HepG2 (cell line): ENCODE measurements at regions not wholly inside any gene's neighbourhood (a gene's known extent, or its start where the extent isn't known, plus 50 kb on each side); places are given as distances from the start of the nearest gene placed in this dataset.

Experiments used
- ATAC-seq: fragments of 200-7000 bp; cut with Tn5 transposase; 3 replicates; pipeline ENCODE4 v1.9.1; 2020; ENCODE audit warnings: mild to moderate bottlenecking, moderate library complexity
- BruUV-seq: library from RNA; stranded (reverse); fragments of 400-500 nt; replicated peaks from 2 replicates; lab custom pipeline; 2021; lab: Mats Ljungman, UMichigan
- CTCF ChIA-PET: fragments of 300-600 bp; formaldehyde crosslinking; extraction: SDS; loops from one replicate; lab custom pipeline; 2021; ENCODE audit warnings: low total read pairs, inconsistent platforms, low intra/inter-chr PET ratio; lab: Yijun Ruan, JAX
- POLR2A ChIA-PET: fragments of 350-600 bp; sonication (Branson Sonifier 250); formaldehyde crosslinking; loops from one replicate; lab custom pipeline; 2020; ENCODE audit warnings: antibody characterized with exemption, inconsistent platforms; lab: Yijun Ruan, JAX
- DNase-seq: peaks from one replicate; pipeline ENCODE4 v3.0.0-alpha.2; 2015; ENCODE audit warnings: low spot score
- FAIRE-seq: peaks from 3 replicates; lab custom pipeline; 2011; peaks lifted over from hg19 to GRCh38; lab: Jason Lieb, UNC
- H2AFZ ChIP-seq: one replicate; pipeline ENCODE4 v1.6.1; 2011; ENCODE audit warnings: low read length, inconsistent platforms
- H3K27ac ChIP-seq: fragments of 300-600 bp; 3 replicates; pipeline ENCODE4 v1.8.0; 2011; ENCODE audit warnings: mixed run types, mild to moderate bottlenecking, mixed read lengths, low read length, inconsistent platforms; ENCODE audit not compliant: insufficient read depth; ENCODE audit errors: extremely low read length
- H3K27me3 ChIP-seq, 2 experiments: fragments of 200-600 bp in 1 of 2; 2 replicates in 1 of 2; 3 replicates in 1 of 2; pipeline versions ENCODE4 v1.6.0 to v1.8.0; 2011; ENCODE audit warnings: low read length in 2 of 2, mild to moderate bottlenecking in 2 of 2, moderate library complexity in 2 of 2, inconsistent platforms in 1 of 2; ENCODE audit not compliant: insufficient read depth in 2 of 2, control insufficient read depth in 1 of 2
- H3K36me3 ChIP-seq, 2 experiments: fragments of 200-600 bp in 1 of 2; replicated peaks in 1 of 2; 2 replicates in 1 of 2; 3 replicates in 1 of 2; pipeline versions ENCODE4 v1.5.1 to v1.8.0; 2011; ENCODE audit warnings: low read length in 2 of 2, inconsistent platforms in 1 of 2; ENCODE audit not compliant: insufficient read depth in 2 of 2, control insufficient read depth in 1 of 2
- H3K4me1 ChIP-seq: 2 replicates; pipeline ENCODE4 v1.5.1; 2012; ENCODE audit warnings: low read length, inconsistent platforms; ENCODE audit not compliant: insufficient read depth
- H3K4me2 ChIP-seq: 2 replicates; pipeline ENCODE4 v1.6.0; 2011; ENCODE audit warnings: low read depth, low read length, inconsistent platforms
- H3K4me3 ChIP-seq, 3 experiments: fragments of 200-600 bp in 1 of 3; sonication (generic), shearing (Covaris generic) in 1 of 3; replicated peaks in 1 of 3; 2 replicates each; pipeline ENCODE4 v1.5.1; 2011 to 2016; ENCODE audit warnings: low read length in 3 of 3, inconsistent platforms in 2 of 3, low read depth in 2 of 3, mild to moderate bottlenecking in 2 of 3, control low read depth in 1 of 3, mixed read lengths in 1 of 3; ENCODE audit not compliant: insufficient read depth in 1 of 3
- H3K79me2 ChIP-seq: one replicate; pipeline ENCODE4 v1.6.1; 2011; ENCODE audit warnings: low read length, inconsistent platforms; ENCODE audit not compliant: insufficient read depth
- H3K9ac ChIP-seq: 2 replicates; pipeline ENCODE4 v1.6.0; 2011; ENCODE audit warnings: mild to moderate bottlenecking, low read depth, low read length, inconsistent platforms; ENCODE audit not compliant: insufficient read depth
- H3K9me3 ChIP-seq: 2 replicates; pipeline ENCODE4 v1.5.1; 2012; ENCODE audit warnings: mild to moderate bottlenecking, low read length
- H4K20me1 ChIP-seq: 2 replicates; pipeline ENCODE4 v1.6.0; 2011; ENCODE audit warnings: inconsistent platforms, mild to moderate bottlenecking, low read length, moderate library complexity; ENCODE audit not compliant: insufficient read depth
- KDM2A ChIP-seq: sonication (generic); formaldehyde crosslinking; IDR thresholded peaks from 2 replicates; pipeline ENCODE4 v1.4.0; 2020; ENCODE audit warnings: low read depth, missing genetic modification reagents, borderline replicate concordance
- KMT2A ChIP-seq: sonication (generic); formaldehyde crosslinking; IDR thresholded peaks from 2 replicates; pipeline ENCODE4 v1.4.0; 2020; ENCODE audit warnings: missing genetic modification reagents
- MEIS1 ChIP-seq: sonication (generic); formaldehyde crosslinking; IDR thresholded peaks from 2 replicates; pipeline ENCODE4 v1.9.0; 2021; ENCODE audit warnings: mild to moderate bottlenecking, missing genetic modification reagents, moderate library complexity, borderline replicate concordance
- MYC ChIP-seq: sonication (generic); formaldehyde crosslinking; IDR thresholded peaks from 2 replicates; pipeline ENCODE4 v1.9.0; 2021; ENCODE audit warnings: missing genetic modification reagents, borderline replicate concordance
- YEATS2 ChIP-seq: sonication (generic); formaldehyde crosslinking; IDR thresholded peaks from 2 replicates; pipeline ENCODE4 v1.4.0; 2020; ENCODE audit warnings: missing genetic modification reagents, borderline replicate concordance
- ZNF230 ChIP-seq: sonication (generic); formaldehyde crosslinking; IDR thresholded peaks from 2 replicates; pipeline ENCODE4 v1.4.0; 2020; ENCODE audit warnings: mild to moderate bottlenecking, missing genetic modification reagents
- ZNF354B ChIP-seq: sonication (generic); formaldehyde crosslinking; IDR thresholded peaks from 2 replicates; pipeline ENCODE4 v1.8.0; 2022; ENCODE audit warnings: mild to moderate bottlenecking, missing genetic modification reagents
- ZNF644 ChIP-seq: IDR thresholded peaks from 2 replicates; pipeline ENCODE4 v1.6.1; 2016; ENCODE audit warnings: low read depth
- WGBS: methylation state at CpG from one replicate; pipeline ENCODE4 v1.1.6; 2017; ENCODE audit warnings: low lambda C conversion rate; 5-methylcytosine and 5-hydroxymethylcytosine counted together
- in situ Hi-C: cut with HindIII; loops from 2 replicates; pipeline ENCODE4 v1.10.0; 2017; ENCODE audit warnings: low pct_unique_long_range_greater_than_20kb; ENCODE audit not compliant: extremely low pct_ligation_motif_present
- intact Hi-C: fragments of 100-400 bp; cut with micrococcal nuclease; formaldehyde crosslinking; loops from one replicate; pipeline ENCODE4 v1.10.0; 2022; ENCODE audit not compliant: unreplicated experiment
- TF ChIP-seq, protein P1 (sequence below): sonication (generic); formaldehyde crosslinking; IDR thresholded peaks from 2 replicates; pipeline ENCODE4 v1.4.0; 2020; ENCODE audit warnings: missing genetic modification reagents
- TF ChIP-seq, protein P2 (sequence below): sonication (generic); formaldehyde crosslinking; IDR thresholded peaks from 2 replicates; pipeline ENCODE4 v1.5.0; 2020; ENCODE audit warnings: mild to moderate bottlenecking, missing genetic modification reagents
- TF ChIP-seq, protein P3 (sequence below): sonication (generic); formaldehyde crosslinking; IDR thresholded peaks from 2 replicates; pipeline ENCODE4 v1.5.0; 2020; ENCODE audit warnings: mild to moderate bottlenecking, missing genetic modification reagents, borderline replicate concordance
- TF ChIP-seq, protein P4 (sequence below): sonication (generic); formaldehyde crosslinking; IDR thresholded peaks from 2 replicates; pipeline ENCODE4 v1.4.0; 2020; ENCODE audit warnings: mild to moderate bottlenecking, missing genetic modification reagents
- TF ChIP-seq, protein P5 (sequence below): sonication (generic); formaldehyde crosslinking; IDR thresholded peaks from 2 replicates; pipeline ENCODE4 v1.4.0; 2020; ENCODE audit warnings: missing genetic modification reagents, low read depth, mild to moderate bottlenecking, borderline replicate concordance

DNA sequence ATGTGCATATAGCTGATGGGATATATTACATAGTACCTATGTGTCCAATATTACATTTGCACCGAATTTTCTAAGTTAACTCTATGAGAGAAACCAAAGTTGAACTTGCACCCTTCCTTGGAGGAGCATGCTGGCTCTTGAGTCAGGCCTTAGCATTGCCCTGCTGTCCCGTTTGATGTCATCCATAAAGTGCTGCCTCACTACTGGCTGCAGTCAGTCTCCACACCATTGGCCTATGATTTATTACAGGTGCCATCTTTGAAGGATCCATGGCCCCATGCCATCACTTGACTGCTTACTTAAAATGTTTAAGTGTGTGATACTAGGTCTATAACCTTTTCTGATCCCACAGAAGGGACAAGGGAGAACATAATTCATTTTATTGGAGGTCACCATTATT, 249.3 kb upstream of the RBBP8 start:
- 35% methylated on average over 2 of the region's 2 CpGs for WGBS
- FAIRE-seq: no peak
- no peaks in the 10 kb centered on the region for H3K36me3 ChIP-seq
- intact Hi-C loops (no loop called here), in situ Hi-C loops (no loop called here)
- no peak overlapping the region for H3K4me3 ChIP-seq
- no peak overlapping the region for H3K9ac ChIP-seq
- H3K79me2 ChIP-seq: no peaks in the 10 kb centered on the region
- peaks cover 8% of the 10 kb centered on the region; the same call in 1 of the 2 replicates for H3K9me3 ChIP-seq
- CTCF ChIA-PET: no interaction called here
- DNase-seq: no peak
- H2AFZ ChIP-seq: no peak overlapping the region
- TF ChIP-seq KDM2A (CRISPR knock-in tag) (no peak), KMT2A (no peak), YEATS2 (CRISPR knock-in tag) (no peak), MEIS1 (CRISPR knock-in tag) (no peak), ZNF230 (no peak), ZNF644 (CRISPR knock-in tag) (no peak), MYC (CRISPR knock-in tag) (no peak), ZNF354B (CRISPR knock-in tag) (no peak)
- TF ChIP-seq, protein P1, sequence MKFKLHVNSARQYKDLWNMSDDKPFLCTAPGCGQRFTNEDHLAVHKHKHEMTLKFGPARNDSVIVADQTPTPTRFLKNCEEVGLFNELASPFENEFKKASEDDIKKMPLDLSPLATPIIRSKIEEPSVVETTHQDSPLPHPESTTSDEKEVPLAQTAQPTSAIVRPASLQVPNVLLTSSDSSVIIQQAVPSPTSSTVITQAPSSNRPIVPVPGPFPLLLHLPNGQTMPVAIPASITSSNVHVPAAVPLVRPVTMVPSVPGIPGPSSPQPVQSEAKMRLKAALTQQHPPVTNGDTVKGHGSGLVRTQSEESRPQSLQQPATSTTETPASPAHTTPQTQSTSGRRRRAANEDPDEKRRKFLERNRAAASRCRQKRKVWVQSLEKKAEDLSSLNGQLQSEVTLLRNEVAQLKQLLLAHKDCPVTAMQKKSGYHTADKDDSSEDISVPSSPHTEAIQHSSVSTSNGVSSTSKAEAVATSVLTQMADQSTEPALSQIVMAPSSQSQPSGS (CRISPR knock-in tag): no peak
- TF ChIP-seq, protein P2, sequence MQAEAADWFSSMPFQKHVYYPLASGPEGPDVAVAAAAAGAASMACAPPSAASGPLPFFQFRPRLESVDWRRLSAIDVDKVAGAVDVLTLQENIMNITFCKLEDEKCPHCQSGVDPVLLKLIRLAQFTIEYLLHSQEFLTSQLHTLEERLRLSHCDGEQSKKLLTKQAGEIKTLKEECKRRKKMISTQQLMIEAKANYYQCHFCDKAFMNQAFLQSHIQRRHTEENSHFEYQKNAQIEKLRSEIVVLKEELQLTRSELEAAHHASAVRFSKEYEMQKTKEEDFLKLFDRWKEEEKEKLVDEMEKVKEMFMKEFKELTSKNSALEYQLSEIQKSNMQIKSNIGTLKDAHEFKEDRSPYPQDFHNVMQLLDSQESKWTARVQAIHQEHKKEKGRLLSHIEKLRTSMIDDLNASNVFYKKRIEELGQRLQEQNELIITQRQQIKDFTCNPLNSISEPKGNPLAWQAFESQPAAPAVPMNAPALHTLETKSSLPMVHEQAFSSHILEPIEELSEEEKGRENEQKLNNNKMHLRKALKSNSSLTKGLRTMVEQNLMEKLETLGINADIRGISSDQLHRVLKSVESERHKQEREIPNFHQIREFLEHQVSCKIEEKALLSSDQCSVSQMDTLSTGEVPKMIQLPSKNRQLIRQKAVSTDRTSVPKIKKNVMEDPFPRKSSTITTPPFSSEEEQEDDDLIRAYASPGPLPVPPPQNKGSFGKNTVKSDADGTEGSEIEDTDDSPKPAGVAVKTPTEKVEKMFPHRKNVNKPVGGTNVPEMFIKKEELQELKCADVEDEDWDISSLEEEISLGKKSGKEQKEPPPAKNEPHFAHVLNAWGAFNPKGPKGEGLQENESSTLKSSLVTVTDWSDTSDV (CRISPR knock-in tag): no peak
- TF ChIP-seq, protein P3, sequence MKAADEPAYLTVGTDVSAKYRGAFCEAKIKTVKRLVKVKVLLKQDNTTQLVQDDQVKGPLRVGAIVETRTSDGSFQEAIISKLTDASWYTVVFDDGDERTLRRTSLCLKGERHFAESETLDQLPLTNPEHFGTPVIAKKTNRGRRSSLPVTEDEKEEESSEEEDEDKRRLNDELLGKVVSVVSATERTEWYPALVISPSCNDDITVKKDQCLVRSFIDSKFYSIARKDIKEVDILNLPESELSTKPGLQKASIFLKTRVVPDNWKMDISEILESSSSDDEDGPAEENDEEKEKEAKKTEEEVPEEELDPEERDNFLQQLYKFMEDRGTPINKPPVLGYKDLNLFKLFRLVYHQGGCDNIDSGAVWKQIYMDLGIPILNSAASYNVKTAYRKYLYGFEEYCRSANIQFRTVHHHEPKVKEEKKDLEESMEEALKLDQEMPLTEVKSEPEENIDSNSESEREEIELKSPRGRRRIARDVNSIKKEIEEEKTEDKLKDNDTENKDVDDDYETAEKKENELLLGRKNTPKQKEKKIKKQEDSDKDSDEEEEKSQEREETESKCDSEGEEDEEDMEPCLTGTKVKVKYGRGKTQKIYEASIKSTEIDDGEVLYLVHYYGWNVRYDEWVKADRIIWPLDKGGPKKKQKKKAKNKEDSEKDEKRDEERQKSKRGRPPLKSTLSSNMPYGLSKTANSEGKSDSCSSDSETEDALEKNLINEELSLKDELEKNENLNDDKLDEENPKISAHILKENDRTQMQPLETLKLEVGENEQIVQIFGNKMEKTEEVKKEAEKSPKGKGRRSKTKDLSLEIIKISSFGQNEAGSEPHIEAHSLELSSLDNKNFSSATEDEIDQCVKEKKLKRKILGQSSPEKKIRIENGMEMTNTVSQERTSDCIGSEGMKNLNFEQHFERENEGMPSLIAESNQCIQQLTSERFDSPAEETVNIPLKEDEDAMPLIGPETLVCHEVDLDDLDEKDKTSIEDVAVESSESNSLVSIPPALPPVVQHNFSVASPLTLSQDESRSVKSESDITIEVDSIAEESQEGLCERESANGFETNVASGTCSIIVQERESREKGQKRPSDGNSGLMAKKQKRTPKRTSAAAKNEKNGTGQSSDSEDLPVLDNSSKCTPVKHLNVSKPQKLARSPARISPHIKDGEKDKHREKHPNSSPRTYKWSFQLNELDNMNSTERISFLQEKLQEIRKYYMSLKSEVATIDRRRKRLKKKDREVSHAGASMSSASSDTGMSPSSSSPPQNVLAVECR (CRISPR knock-in tag): no peak
- TF ChIP-seq, protein P4, sequence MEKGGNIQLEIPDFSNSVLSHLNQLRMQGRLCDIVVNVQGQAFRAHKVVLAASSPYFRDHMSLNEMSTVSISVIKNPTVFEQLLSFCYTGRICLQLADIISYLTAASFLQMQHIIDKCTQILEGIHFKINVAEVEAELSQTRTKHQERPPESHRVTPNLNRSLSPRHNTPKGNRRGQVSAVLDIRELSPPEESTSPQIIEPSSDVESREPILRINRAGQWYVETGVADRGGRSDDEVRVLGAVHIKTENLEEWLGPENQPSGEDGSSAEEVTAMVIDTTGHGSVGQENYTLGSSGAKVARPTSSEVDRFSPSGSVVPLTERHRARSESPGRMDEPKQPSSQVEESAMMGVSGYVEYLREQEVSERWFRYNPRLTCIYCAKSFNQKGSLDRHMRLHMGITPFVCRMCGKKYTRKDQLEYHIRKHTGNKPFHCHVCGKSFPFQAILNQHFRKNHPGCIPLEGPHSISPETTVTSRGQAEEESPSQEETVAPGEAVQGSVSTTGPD: no peak
- TF ChIP-seq, protein P5, sequence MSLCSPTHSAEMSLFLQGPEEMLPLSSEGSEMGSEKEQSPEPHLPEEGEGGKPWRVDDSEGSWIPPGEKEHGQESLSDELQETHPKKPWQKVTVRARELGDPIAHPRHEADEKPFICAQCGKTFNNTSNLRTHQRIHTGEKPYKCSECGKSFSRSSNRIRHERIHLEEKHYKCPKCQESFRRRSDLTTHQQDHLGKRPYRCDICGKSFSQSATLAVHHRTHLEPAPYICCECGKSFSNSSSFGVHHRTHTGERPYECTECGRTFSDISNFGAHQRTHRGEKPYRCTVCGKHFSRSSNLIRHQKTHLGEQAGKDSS (CRISPR knock-in tag): no peak
- TF ChIP-seq, all 625 proteins: peak for 0
- Histone ChIP-seq H3K4me2 (no peak overlapping the region), H3K27ac (no peak overlapping the region), H4K20me1 (no peaks in the 10 kb centered on the region), H3K4me1 (peaks cover 15% of the 10 kb centered on the region), H3K27me3 (no peaks in the 10 kb centered on the region)
- POLR2A ChIA-PET: no interaction called here
- BruUV-seq: no TSS peak
- no peak for ATAC-seq
